GM23248 (cell line): ENCODE measurements at regions not wholly inside any gene's neighbourhood (a gene's known extent, or its start where the extent isn't known, plus 50 kb on each side); places are given as distances from the start of the nearest gene placed in this dataset.

Experiments
- DNase-seq: peaks from one replicate; pipeline ENCODE4 v3.0.0-alpha.2; 2015
- H2AFZ ChIP-seq: fragments of 200-600 bp; sonication (generic); 2 replicates; pipeline ENCODE4 v1.6.1; 2016; ENCODE audit warnings: antibody characterized with exemption
- H3F3A ChIP-seq: fragments of 200-600 bp; sonication (generic); 2 replicates; pipeline ENCODE4 v1.6.1; 2016; ENCODE audit warnings: mild to moderate bottlenecking, antibody characterized with exemption, mixed run types; ENCODE audit not compliant: insufficient read depth
- H3K27ac ChIP-seq: fragments of 200-600 bp; sonication (generic); 2 replicates; pipeline ENCODE4 v1.5.1; 2016; ENCODE audit warnings: mild to moderate bottlenecking
- H3K27me3 ChIP-seq: fragments of 200-600 bp; sonication (generic); replicated peaks from 2 replicates; pipeline ENCODE4 v1.6.1; 2016; ENCODE audit warnings: mild to moderate bottlenecking; ENCODE audit not compliant: insufficient read depth
- H3K36me3 ChIP-seq: fragments of 200-600 bp; sonication (generic); 2 replicates; pipeline ENCODE4 v1.6.1; 2016; ENCODE audit warnings: low read depth, mild to moderate bottlenecking
- H3K4me1 ChIP-seq: fragments of 200-600 bp; sonication (generic); 2 replicates; pipeline ENCODE4 v1.6.1; 2016; ENCODE audit warnings: mild to moderate bottlenecking; ENCODE audit not compliant: insufficient read depth
- H3K4me2 ChIP-seq: fragments of 200-600 bp; sonication (generic); one replicate; pipeline ENCODE4 v1.6.1; 2016; ENCODE audit warnings: mild to moderate bottlenecking; ENCODE audit not compliant: unreplicated experiment
- H3K4me3 ChIP-seq: fragments of 200-600 bp; sonication (generic); 2 replicates; pipeline ENCODE4 v1.5.1; 2016; ENCODE audit warnings: mild to moderate bottlenecking
- H3K79me2 ChIP-seq: fragments of 200-600 bp; sonication (generic); 2 replicates; pipeline ENCODE4 v1.6.1; 2016; ENCODE audit warnings: mild to moderate bottlenecking; ENCODE audit not compliant: insufficient read depth
- H3K9ac ChIP-seq: fragments of 200-600 bp; sonication (generic); 2 replicates; pipeline ENCODE4 v1.6.1; 2016; ENCODE audit warnings: mild to moderate bottlenecking
- H3K9me2 ChIP-seq: fragments of 200-600 bp; sonication (generic); 2 replicates; pipeline ENCODE4 v1.6.1; 2016; ENCODE audit warnings: mixed run types, mild to moderate bottlenecking, moderate library complexity; ENCODE audit not compliant: insufficient read depth
- H3K9me3 ChIP-seq: fragments of 200-600 bp; sonication (generic); one replicate; pipeline ENCODE4 v1.6.1; 2017; ENCODE audit warnings: low read depth
- H4K20me1 ChIP-seq: fragments of 200-600 bp; sonication (generic); 2 replicates; pipeline ENCODE4 v1.6.0; 2016; ENCODE audit not compliant: insufficient read depth
- EZH2 ChIP-seq: fragments of 200-600 bp; sonication (generic); IDR thresholded peaks from 2 replicates; pipeline ENCODE4 v1.6.1; 2018; ENCODE audit warnings: antibody characterized with exemption, mild to moderate bottlenecking; ENCODE audit not compliant: insufficient read depth, poor library complexity, severe bottlenecking
- EZH2phosphoT487 ChIP-seq: fragments of 200-600 bp; sonication (generic); IDR thresholded peaks from 2 replicates; pipeline ENCODE4 v1.6.1; 2018; ENCODE audit warnings: antibody characterized with exemption, moderate library complexity, mild to moderate bottlenecking, low read depth; ENCODE audit not compliant: insufficient read depth
- WGBS, 2 experiments: methylation state at CpG; one replicate each; pipeline ENCODE4 v1.1.6; 2015 to 2017; ENCODE audit warnings: low lambda C conversion rate in 2 of 2, low coverage in 1 of 2; ENCODE audit errors: missing lambda C conversion rate in 2 of 2; 5-methylcytosine and 5-hydroxymethylcytosine counted together
- in situ Hi-C: fragments of 300-500 bp; cut with MboI; formaldehyde crosslinking; loops from 2 replicates; pipeline ENCODE4 v1.15.0; 2020

- no peaks in the 10 kb centered on the region for H3F3A ChIP-seq
- 35 to 39% methylated on average over 8 of the region's 8 CpGs for WGBS, 2 experiments
- H3K4me3 ChIP-seq, result no peak overlapping the region
- no peaks in the 10 kb centered on the region for H4K20me1 ChIP-seq
- no peak for DNase-seq
- H3K27ac ChIP-seq, result no peak overlapping the region
- H3K9me3 ChIP-seq, result no peaks in the 10 kb centered on the region
- no peak overlapping the region for H3K4me2 ChIP-seq
- in situ Hi-C loops, result no loop called here
- no peak for TF ChIP-seq EZH2
- TF ChIP-seq EZH2phosphoT487, result no peak
- H3K27me3 ChIP-seq, result no peaks in the 10 kb centered on the region
- no peaks in the 10 kb centered on the region for H3K9me2 ChIP-seq
- H2AFZ ChIP-seq, result no peak overlapping the region
- H3K4me1 ChIP-seq, result no peaks in the 10 kb centered on the region
- H3K9ac ChIP-seq, result no peak overlapping the region
- H3K79me2 ChIP-seq, result no peaks in the 10 kb centered on the region
- no peaks in the 10 kb centered on the region for H3K36me3 ChIP-seq
These were observed 465.3 kb upstream of the TENM4 start for GRCh38 chr11:79906164-79906563.

- Histone ChIP-seq H3K4me2 (no peak overlapping the region), H3K4me1 (no peaks in the 10 kb centered on the region), H3K9me3 (no peaks in the 10 kb centered on the region), H3F3A (no peaks in the 10 kb centered on the region), H4K20me1 (no peaks in the 10 kb centered on the region), H3K27me3 (no peaks in the 10 kb centered on the region), H3K36me3 (no peaks in the 10 kb centered on the region), H3K9me2 (no peaks in the 10 kb centered on the region), H3K79me2 (no peaks in the 10 kb centered on the region), H3K27ac (no peak overlapping the region), H2AFZ (no peak overlapping the region), H3K9ac (no peak overlapping the region), H3K4me3 (no peak overlapping the region)
- WGBS, 2 experiments, result 4 to 7% methylated on average over 2 of the region's 2 CpGs
- TF ChIP-seq EZH2phosphoT487, result no peak
- TF ChIP-seq EZH2, result no peak
- no peak for DNase-seq
- in situ Hi-C loops, result no loop called here
These were observed 461.7 kb upstream of the TENM4 start for GRCh38 chr11:79902493-79902892.

- H3K79me2 ChIP-seq, result no peaks in the 10 kb centered on the region
- H3K36me3 ChIP-seq, result no peaks in the 10 kb centered on the region
- no peaks in the 10 kb centered on the region for H3K9me2 ChIP-seq
- no peaks in the 10 kb centered on the region for H3F3A ChIP-seq
- H3K4me1 ChIP-seq, result no peaks in the 10 kb centered on the region
- H3K4me2 ChIP-seq, result no peak overlapping the region
- no peak overlapping the region for H2AFZ ChIP-seq
- in situ Hi-C loops, result no loop called here
- H3K27me3 ChIP-seq, result no peaks in the 10 kb centered on the region
- H3K4me3 ChIP-seq, result no peak overlapping the region
- 0 to 3% methylated on average over 1 of the region's 1 CpG for WGBS, 2 experiments
- no peak for DNase-seq
- no peak overlapping the region for H3K27ac ChIP-seq
- H3K9me3 ChIP-seq, result no peaks in the 10 kb centered on the region
- H4K20me1 ChIP-seq, result no peaks in the 10 kb centered on the region
- no peak overlapping the region for H3K9ac ChIP-seq
- TF ChIP-seq EZH2phosphoT487 (no peak), EZH2 (no peak)
These were observed 457.1 kb upstream of the TENM4 start for GRCh38 chr11:79897896-79898295.

- no peak for TF ChIP-seq EZH2phosphoT487
- in situ Hi-C loops, result no loop called here
These were observed 455.4 kb upstream of the TENM4 start for GRCh38 chr11:79896258-79896657.

GRCh38 chr11:79894111-79894510 lies 453.3 kb upstream of the TENM4 start:
- Histone ChIP-seq H3K9ac (no peak overlapping the region), H3F3A (no peaks in the 10 kb centered on the region), H3K79me2 (no peaks in the 10 kb centered on the region), H3K27me3 (no peaks in the 10 kb centered on the region), H3K36me3 (no peaks in the 10 kb centered on the region), H3K4me3 (no peak overlapping the region), H3K4me1 (no peaks in the 10 kb centered on the region), H4K20me1 (no peaks in the 10 kb centered on the region), H3K9me3 (no peaks in the 10 kb centered on the region), H2AFZ (no peak overlapping the region), H3K4me2 (no peak overlapping the region), H3K27ac (no peak overlapping the region), H3K9me2 (no peaks in the 10 kb centered on the region)
- TF ChIP-seq EZH2 (no peak), EZH2phosphoT487 (no peak)
- in situ Hi-C loops, result no loop called here
- DNase-seq, result no peak
- WGBS, 2 experiments, result 7 to 12% methylated on average over 3 of the region's 3 CpGs

More at GRCh38 chr11:79896258-79896657, 455.4 kb upstream of the TENM4 start:
- H3K27me3 ChIP-seq, result no peaks in the 10 kb centered on the region
- DNase-seq, result no peak
- no peak overlapping the region for H3K9ac ChIP-seq
- no peaks in the 10 kb centered on the region for H3K4me1 ChIP-seq
- H3K27ac ChIP-seq, result no peak overlapping the region
- no peak overlapping the region for H3K4me3 ChIP-seq
- no peaks in the 10 kb centered on the region for H3K36me3 ChIP-seq
- H3K4me2 ChIP-seq, result no peak overlapping the region
- H3K9me3 ChIP-seq, result no peaks in the 10 kb centered on the region
- H3K79me2 ChIP-seq, result no peaks in the 10 kb centered on the region
- no peaks in the 10 kb centered on the region for H3K9me2 ChIP-seq
- H4K20me1 ChIP-seq, result no peaks in the 10 kb centered on the region
- H2AFZ ChIP-seq, result no peak overlapping the region
- H3F3A ChIP-seq, result no peaks in the 10 kb centered on the region
